SK-N-SH treated with all-trans-retinoic acid at 6 μM for 48 hours (cell line): ENCODE measurements at regions not wholly inside any gene's neighbourhood (a gene's known extent, or its start where the extent isn't known, plus 50 kb on each side); places are given as distances from the start of the nearest gene placed in this dataset.

Experiments
- ATAC-seq: fragments of 200-7000 bp; cut with Tn5 transposase; 3 replicates; pipeline ENCODE4 v1.9.1; 2020; ENCODE audit warnings: mild to moderate bottlenecking, moderate library complexity
- ARNTL ChIP-seq: fragments of 450-650 bp; formaldehyde crosslinking; IDR thresholded peaks from 2 replicates; pipeline ENCODE4 v1.5.0; 2020; ENCODE audit warnings: low read depth, mild to moderate bottlenecking, moderate library complexity, borderline replicate concordance
- BACH2 ChIP-seq: fragments of 250-450 bp; sonication (Bioruptor Pico); IDR thresholded peaks from 2 replicates; pipeline ENCODE4 v1.9.0; 2021; ENCODE audit warnings: mild to moderate bottlenecking, borderline replicate concordance
- CSDC2 ChIP-seq: fragments of 250-450 bp; sonication (Bioruptor Pico); IDR thresholded peaks from 2 replicates; pipeline ENCODE4 v1.5.0; 2020; ENCODE audit warnings: mild to moderate bottlenecking, moderate library complexity
- CSRNP3 ChIP-seq: fragments of 250-450 bp; sonication (Bioruptor Pico); IDR thresholded peaks from 2 replicates; pipeline ENCODE4 v1.5.1; 2021; ENCODE audit warnings: mild to moderate bottlenecking, moderate library complexity
- ESRRG ChIP-seq: fragments of 250-450 bp; sonication (Bioruptor Pico); IDR thresholded peaks from 2 replicates; pipeline ENCODE4 v1.6.1; 2021; ENCODE audit warnings: mild to moderate bottlenecking
- GLIS3 ChIP-seq: fragments of 250-450 bp; sonication (Bioruptor Pico); IDR thresholded peaks from 2 replicates; pipeline ENCODE4 v1.5.0; 2020; ENCODE audit warnings: mild to moderate bottlenecking, moderate library complexity
- ISL1 ChIP-seq: fragments of 250-450 bp; sonication (Bioruptor Pico); IDR thresholded peaks from 2 replicates; pipeline ENCODE4 v2.1.2; 2022; ENCODE audit warnings: mild to moderate bottlenecking, moderate library complexity
- OSR1 ChIP-seq: fragments of 250-450 bp; sonication (Bioruptor Pico); IDR thresholded peaks from 2 replicates; pipeline ENCODE4 v1.8.0; 2022; ENCODE audit warnings: moderate library complexity, mild to moderate bottlenecking, inconsistent platforms
- PATZ1 ChIP-seq: fragments of 250-450 bp; sonication (Bioruptor Pico); IDR thresholded peaks from 2 replicates; pipeline ENCODE4 v1.8.0; 2020; ENCODE audit warnings: mild to moderate bottlenecking, moderate library complexity, borderline replicate concordance
- POU6F1 ChIP-seq: fragments of 250-450 bp; sonication (Bioruptor Pico); IDR thresholded peaks from 2 replicates; pipeline ENCODE4 v1.8.0; 2021; ENCODE audit warnings: low read depth, mild to moderate bottlenecking, moderate library complexity, borderline replicate concordance
- PPARA ChIP-seq: fragments of 250-450 bp; sonication (Bioruptor Pico); IDR thresholded peaks from 2 replicates; pipeline ENCODE4 v1.5.0; 2020; ENCODE audit warnings: mild to moderate bottlenecking, borderline replicate concordance
- RARB ChIP-seq: fragments of 250-450 bp; sonication (Bioruptor Pico); IDR thresholded peaks from 2 replicates; pipeline ENCODE4 v1.8.0; 2021; ENCODE audit warnings: mild to moderate bottlenecking, moderate library complexity
- SNAI2 ChIP-seq: fragments of 250-450 bp; sonication (Bioruptor Pico); IDR thresholded peaks from 2 replicates; pipeline ENCODE4 v1.5.0; 2020; ENCODE audit warnings: mild to moderate bottlenecking, moderate library complexity
- TOX ChIP-seq: fragments of 250-450 bp; sonication (Bioruptor Pico); IDR thresholded peaks from 2 replicates; pipeline ENCODE4 v1.8.0; 2021; ENCODE audit warnings: mild to moderate bottlenecking, moderate library complexity, borderline replicate concordance
- ZC3H10 ChIP-seq: fragments of 250-450 bp; sonication (Bioruptor Pico); IDR thresholded peaks from 2 replicates; pipeline ENCODE4 v1.5.1; 2021; ENCODE audit warnings: mild to moderate bottlenecking, moderate library complexity
- ZFP3 ChIP-seq: fragments of 250-450 bp; sonication (Bioruptor Pico); IDR thresholded peaks from 2 replicates; pipeline ENCODE4 v1.5.0; 2020; ENCODE audit warnings: mild to moderate bottlenecking, moderate library complexity
- ZFP30 ChIP-seq: fragments of 450-650 bp; formaldehyde crosslinking; IDR thresholded peaks from 2 replicates; pipeline ENCODE4 v1.5.0; 2022; ENCODE audit warnings: mild to moderate bottlenecking, moderate library complexity
- ZNF565 ChIP-seq: fragments of 450-650 bp; formaldehyde crosslinking; conservative IDR thresholded peaks from 2 replicates; pipeline ENCODE4 v1.5.0; 2020; ENCODE audit warnings: low read depth, mild to moderate bottlenecking, moderate library complexity
- ZNF70 ChIP-seq: fragments of 450-650 bp; formaldehyde crosslinking; IDR thresholded peaks from 2 replicates; pipeline ENCODE4 v1.5.0; 2020; ENCODE audit warnings: mild to moderate bottlenecking, moderate library complexity
- ZNF8 ChIP-seq: fragments of 450-650 bp; formaldehyde crosslinking; IDR thresholded peaks from 2 replicates; pipeline ENCODE4 v1.5.0; 2020; ENCODE audit warnings: mild to moderate bottlenecking, moderate library complexity
- TF ChIP-seq, protein P1 (sequence below): fragments of 250-450 bp; sonication (Bioruptor Pico); IDR thresholded peaks from 2 replicates; pipeline ENCODE4 v1.5.0; 2020; ENCODE audit warnings: mild to moderate bottlenecking, moderate library complexity

- TF ChIP-seq POU6F1 (no peak), ISL1 (no peak), BACH2 (CRISPR knock-in tag) (no peak), GLIS3 (CRISPR knock-in tag) (no peak), ZFP30 (no peak), ESRRG (no peak), ZC3H10 (CRISPR knock-in tag) (no peak), CSDC2 (CRISPR knock-in tag) (no peak), TOX (CRISPR knock-in tag) (no peak), ZNF70 (CRISPR knock-in tag) (no peak)
- TF ChIP-seq, protein P1, sequence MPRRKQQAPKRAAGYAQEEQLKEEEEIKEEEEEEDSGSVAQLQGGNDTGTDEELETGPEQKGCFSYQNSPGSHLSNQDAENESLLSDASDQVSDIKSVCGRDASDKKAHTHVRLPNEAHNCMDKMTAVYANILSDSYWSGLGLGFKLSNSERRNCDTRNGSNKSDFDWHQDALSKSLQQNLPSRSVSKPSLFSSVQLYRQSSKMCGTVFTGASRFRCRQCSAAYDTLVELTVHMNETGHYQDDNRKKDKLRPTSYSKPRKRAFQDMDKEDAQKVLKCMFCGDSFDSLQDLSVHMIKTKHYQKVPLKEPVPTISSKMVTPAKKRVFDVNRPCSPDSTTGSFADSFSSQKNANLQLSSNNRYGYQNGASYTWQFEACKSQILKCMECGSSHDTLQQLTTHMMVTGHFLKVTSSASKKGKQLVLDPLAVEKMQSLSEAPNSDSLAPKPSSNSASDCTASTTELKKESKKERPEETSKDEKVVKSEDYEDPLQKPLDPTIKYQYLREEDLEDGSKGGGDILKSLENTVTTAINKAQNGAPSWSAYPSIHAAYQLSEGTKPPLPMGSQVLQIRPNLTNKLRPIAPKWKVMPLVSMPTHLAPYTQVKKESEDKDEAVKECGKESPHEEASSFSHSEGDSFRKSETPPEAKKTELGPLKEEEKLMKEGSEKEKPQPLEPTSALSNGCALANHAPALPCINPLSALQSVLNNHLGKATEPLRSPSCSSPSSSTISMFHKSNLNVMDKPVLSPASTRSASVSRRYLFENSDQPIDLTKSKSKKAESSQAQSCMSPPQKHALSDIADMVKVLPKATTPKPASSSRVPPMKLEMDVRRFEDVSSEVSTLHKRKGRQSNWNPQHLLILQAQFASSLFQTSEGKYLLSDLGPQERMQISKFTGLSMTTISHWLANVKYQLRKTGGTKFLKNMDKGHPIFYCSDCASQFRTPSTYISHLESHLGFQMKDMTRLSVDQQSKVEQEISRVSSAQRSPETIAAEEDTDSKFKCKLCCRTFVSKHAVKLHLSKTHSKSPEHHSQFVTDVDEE, result no peak
Observed at GRCh38 chr12:131586269-131586668, 124.6 kb upstream of the SFSWAP start (continued).

- TF ChIP-seq ZFP3 (CRISPR knock-in tag) (no peak), ZFP30 (no peak), ISL1 (no peak), BACH2 (CRISPR knock-in tag) (no peak), ZNF70 (CRISPR knock-in tag) (no peak), PATZ1 (no peak), OSR1 (no peak), GLIS3 (CRISPR knock-in tag) (no peak), ZNF565 (CRISPR knock-in tag) (no peak), ESRRG (no peak), ZC3H10 (CRISPR knock-in tag) (no peak), TOX (CRISPR knock-in tag) (no peak)
- TF ChIP-seq, protein P1, result no peak
Observed at GRCh38 chr12:131586761-131587160, 124.1 kb upstream of the SFSWAP start.

DNA sequence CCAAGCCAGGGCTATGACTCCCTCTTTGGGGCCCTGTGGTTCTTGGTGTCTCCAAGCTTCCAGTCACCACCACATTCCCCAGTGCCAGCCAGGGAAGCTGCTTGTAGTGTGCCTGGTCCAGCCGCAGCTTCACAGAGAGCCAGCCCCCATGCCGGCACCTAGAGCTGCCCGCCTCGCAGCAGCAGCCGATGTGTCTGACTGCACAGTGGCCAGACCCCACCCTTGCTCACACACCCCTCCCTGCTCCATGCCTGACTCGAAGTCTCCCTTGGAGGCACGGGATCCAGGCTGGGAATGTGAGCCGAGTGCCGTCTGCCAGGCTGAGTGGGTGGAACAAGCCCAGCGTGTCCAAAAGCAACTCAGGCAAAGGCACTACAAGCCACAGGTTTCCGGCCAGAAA is 123.3 kb upstream of the SFSWAP start:
- no peak for ATAC-seq
- TF ChIP-seq TOX (CRISPR knock-in tag) (no peak), CSDC2 (CRISPR knock-in tag) (no peak), ZNF8 (CRISPR knock-in tag) (no peak), PPARA (CRISPR knock-in tag) (no peak), OSR1 (no peak), SNAI2 (no peak), RARB (CRISPR knock-in tag) (no peak), ISL1 (no peak), ESRRG (no peak), ARNTL (no peak), PATZ1 (no peak), CSRNP3 (CRISPR knock-in tag) (no peak), ZC3H10 (CRISPR knock-in tag) (no peak), ZFP30 (no peak), ZNF565 (CRISPR knock-in tag) (no peak)
- TF ChIP-seq, protein P1, result no peak

More at GRCh38 chr12:131586761-131587160, 124.1 kb upstream of the SFSWAP start:
- ATAC-seq, result no peak
